SK-N-SH treated with all-trans-retinoic acid at 6 μM for 48 hours (cell line): ENCODE measurements at regions not wholly inside any gene's neighbourhood (a gene's known extent, or its start where the extent isn't known, plus 50 kb on each side); places are given as distances from the start of the nearest gene placed in this dataset.

Experiments used
- CSDC2 ChIP-seq: fragments of 250-450 bp; sonication (Bioruptor Pico); IDR thresholded peaks from 2 replicates; pipeline ENCODE4 v1.5.0; 2020; ENCODE audit warnings: mild to moderate bottlenecking, moderate library complexity
- ISL1 ChIP-seq: fragments of 250-450 bp; sonication (Bioruptor Pico); IDR thresholded peaks from 2 replicates; pipeline ENCODE4 v2.1.2; 2022; ENCODE audit warnings: mild to moderate bottlenecking, moderate library complexity
- ZFP3 ChIP-seq: fragments of 250-450 bp; sonication (Bioruptor Pico); IDR thresholded peaks from 2 replicates; pipeline ENCODE4 v1.5.0; 2020; ENCODE audit warnings: mild to moderate bottlenecking, moderate library complexity

GRCh38 chr9:31377358-31377757 is 1007.1 kb upstream of the ACO1 start:
- TF ChIP-seq ZFP3 (CRISPR knock-in tag) (no peak), ISL1 (no peak), CSDC2 (CRISPR knock-in tag) (no peak)
